GM12878 (cell line): ENCODE measurements at regions not wholly inside any gene's neighbourhood (a gene's known extent, or its start where the extent isn't known, plus 50 kb on each side); places are given as distances from the start of the nearest gene placed in this dataset.

Source experiments
- ATAC-seq: fragments of 200-7000 bp; cut with Tn5 transposase; 3 replicates; pipeline ENCODE4 v1.9.1; 2020; ENCODE audit warnings: mild to moderate bottlenecking, moderate library complexity
- BruUV-seq: library from RNA; stranded (reverse); fragments of 400-500 nt; replicated peaks from 2 replicates; lab custom pipeline; 2021; lab: Mats Ljungman, UMichigan
- CTCF ChIA-PET: fragments of 300-600 bp; sonication (Branson Sonifier 250); formaldehyde crosslinking; extraction: SDS; loops from one replicate; lab custom pipeline; 2021; ENCODE audit warnings: inconsistent platforms; lab: Yijun Ruan, JAX
- POLR2A ChIA-PET: fragments of 350-600 bp; formaldehyde crosslinking; extraction: SDS; loops from one replicate; lab custom pipeline; 2021; ENCODE audit warnings: inconsistent platforms; lab: Charles Lee
- RAD21 ChIA-PET: fragments of 300-600 bp; sonication (Branson Sonifier 250); formaldehyde crosslinking; loops from one replicate; lab custom pipeline; 2023; ENCODE audit warnings: antibody characterized with exemption; ENCODE audit not compliant: unreplicated experiment; lab: Charles Lee
- SMC1A ChIA-PET: fragments of 300-600 bp; sonication (Branson Sonifier 250); formaldehyde crosslinking; loops from one replicate; lab custom pipeline; 2023; ENCODE audit not compliant: unreplicated experiment, uncharacterized antibody; lab: Charles Lee
- DNase-seq: peaks from one replicate; pipeline ENCODE4 v3.0.0-alpha.2; 2011; ENCODE audit warnings: low read depth, low spot score
- FAIRE-seq: peaks from 3 replicates; lab custom pipeline; 2011; peaks lifted over from hg19 to GRCh38; lab: Jason Lieb, UNC
- H2AFZ ChIP-seq: 2 replicates; pipeline ENCODE4 v1.6.0; 2011; ENCODE audit warnings: low read depth, low read length, control low read depth; ENCODE audit not compliant: control insufficient read depth
- H3K27ac ChIP-seq: 2 replicates; pipeline ENCODE4 v1.5.1; 2011; ENCODE audit warnings: control low read depth; ENCODE audit not compliant: control insufficient read depth, insufficient read depth
- H3K27me3 ChIP-seq, 2 experiments: replicated peaks in 1 of 2; 2 replicates each; pipeline versions ENCODE4 v1.6.0 to v1.6.1; 2011; ENCODE audit warnings: low read length in 1 of 2; ENCODE audit not compliant: control insufficient read depth in 2 of 2, insufficient read depth in 2 of 2
- H3K36me3 ChIP-seq, 2 experiments: 2 replicates each; pipeline ENCODE4 v1.5.1; 2011; ENCODE audit warnings: low read length in 1 of 2; ENCODE audit not compliant: control insufficient read depth in 2 of 2, insufficient read depth in 2 of 2
- H3K4me1 ChIP-seq: 2 replicates; pipeline ENCODE4 v1.6.1; 2011; ENCODE audit warnings: mild to moderate bottlenecking, low read length, moderate library complexity, mixed read lengths; ENCODE audit not compliant: control insufficient read depth, insufficient read depth
- H3K4me2 ChIP-seq: 2 replicates; pipeline ENCODE4 v1.6.0; 2011; ENCODE audit warnings: control low read depth; ENCODE audit not compliant: control insufficient read depth, insufficient read depth
- H3K4me3 ChIP-seq: fragments of 200-600 bp; sonication (generic); 2 replicates; pipeline ENCODE4 v1.5.1; 2016
- H3K79me2 ChIP-seq: 2 replicates; pipeline ENCODE4 v1.6.0; 2011; ENCODE audit warnings: low read length; ENCODE audit not compliant: control insufficient read depth, insufficient read depth
- H3K9ac ChIP-seq: 2 replicates; pipeline ENCODE4 v1.8.0; 2011; ENCODE audit warnings: low read length, control low read depth, mixed read lengths; ENCODE audit not compliant: control insufficient read depth, insufficient read depth
- H3K9me3 ChIP-seq: replicated peaks from 3 replicates; pipeline ENCODE4 v1.5.1; 2011; ENCODE audit warnings: mild to moderate bottlenecking, low read length; ENCODE audit not compliant: control insufficient read depth, insufficient read depth
- H4K20me1 ChIP-seq: 2 replicates; pipeline ENCODE4 v1.6.0; 2011; ENCODE audit not compliant: control insufficient read depth, insufficient read depth
- ATF7 ChIP-seq: fragments of 450-650 bp; IDR thresholded peaks from 2 replicates; pipeline ENCODE4 v1.6.1; 2016; ENCODE audit warnings: low read depth, mild to moderate bottlenecking
- BMI1 ChIP-seq: fragments of 450-650 bp; IDR thresholded peaks from 2 replicates; pipeline ENCODE4 v1.6.1; 2016; ENCODE audit warnings: mild to moderate bottlenecking, moderate library complexity, borderline replicate concordance
- CBX5 ChIP-seq: sonication (generic); IDR thresholded peaks from 2 replicates; pipeline ENCODE4 v1.6.1; 2016; ENCODE audit warnings: low read depth, moderate library complexity, mild to moderate bottlenecking, inconsistent platforms
- CREB1 ChIP-seq: IDR thresholded peaks from 2 replicates; pipeline ENCODE4 v1.6.1; 2012; ENCODE audit warnings: low read depth, mild to moderate bottlenecking, inconsistent platforms
- EZH2 ChIP-seq: IDR thresholded peaks from 2 replicates; pipeline ENCODE4 v1.6.1; 2012; ENCODE audit warnings: low read depth, mild to moderate bottlenecking, control low read depth, inconsistent platforms, low read length, borderline replicate concordance; ENCODE audit not compliant: control insufficient read depth
- FOXK2 ChIP-seq: fragments of 450-650 bp; IDR thresholded peaks from 2 replicates; pipeline ENCODE4 v1.6.1; 2017; ENCODE audit warnings: mild to moderate bottlenecking, moderate library complexity
- KAT2A ChIP-seq: conservative IDR thresholded peaks from 2 replicates; pipeline ENCODE4 v1.6.1; 2011; ENCODE audit warnings: low read depth, low read length; ENCODE audit not compliant: control insufficient read depth
- MEF2B ChIP-seq: fragments of 450-650 bp; IDR thresholded peaks from 2 replicates; pipeline ENCODE4 v1.6.1; 2018; ENCODE audit warnings: mild to moderate bottlenecking, moderate library complexity; ENCODE audit not compliant: partially characterized antibody, poor library complexity, severe bottlenecking
- RAD51 ChIP-seq: fragments of 450-650 bp; IDR thresholded peaks from 2 replicates; pipeline ENCODE4 v1.6.1; 2016; ENCODE audit warnings: moderate library complexity, mild to moderate bottlenecking, inconsistent platforms
- TAF1 ChIP-seq: IDR thresholded peaks from 2 replicates; pipeline ENCODE4 v1.6.1; 2011; ENCODE audit warnings: mild to moderate bottlenecking, low read depth, low read length, borderline replicate concordance
- TCF7 ChIP-seq: IDR thresholded peaks from 2 replicates; pipeline ENCODE4 v1.6.1; 2014; ENCODE audit warnings: antibody characterized with exemption, borderline replicate concordance
- ZSCAN29 ChIP-seq: fragments of 450-650 bp; IDR thresholded peaks from 2 replicates; pipeline ENCODE4 v1.6.1; 2017; ENCODE audit warnings: mild to moderate bottlenecking, moderate library complexity
- WGBS: methylation state at CpG from one replicate; pipeline ENCODE4 v1.1.6; 2016; ENCODE audit warnings: low lambda C conversion rate; ENCODE audit not compliant: insufficient replicate concordance, insufficient coverage; ENCODE audit errors: missing lambda C conversion rate; 5-methylcytosine and 5-hydroxymethylcytosine counted together
- in situ Hi-C: fragments of 300-500 bp; cut with MboI; formaldehyde crosslinking; loops from 9 replicates; pipeline ENCODE4 v1.14.3; 2018; ENCODE audit warnings: mixed read lengths
- intact Hi-C: fragments of 100-400 bp; cut with micrococcal nuclease; formaldehyde crosslinking; loops from one replicate; pipeline ENCODE4 v1.14.2; 2022; ENCODE audit not compliant: unreplicated experiment
- TF ChIP-seq, protein P1 (sequence below): IDR thresholded peaks from 2 replicates; pipeline ENCODE4 v1.6.1; 2011; ENCODE audit warnings: low read depth, low read length, improper control_type of control experiment, borderline replicate concordance
- TF ChIP-seq, protein P2 (sequence below): fragments of 450-650 bp; IDR thresholded peaks from 2 replicates; pipeline ENCODE4 v1.6.1; 2017; ENCODE audit warnings: mild to moderate bottlenecking, moderate library complexity
- TF ChIP-seq, protein P3 (sequence below): fragments of 450-650 bp; IDR thresholded peaks from 2 replicates; pipeline ENCODE4 v1.6.1; 2017; ENCODE audit warnings: borderline replicate concordance
- TF ChIP-seq, protein P4 (sequence below): fragments of 450-650 bp; IDR thresholded peaks from 2 replicates; pipeline ENCODE4 v1.6.1; 2017; ENCODE audit warnings: low read depth, mild to moderate bottlenecking, moderate library complexity

DNA sequence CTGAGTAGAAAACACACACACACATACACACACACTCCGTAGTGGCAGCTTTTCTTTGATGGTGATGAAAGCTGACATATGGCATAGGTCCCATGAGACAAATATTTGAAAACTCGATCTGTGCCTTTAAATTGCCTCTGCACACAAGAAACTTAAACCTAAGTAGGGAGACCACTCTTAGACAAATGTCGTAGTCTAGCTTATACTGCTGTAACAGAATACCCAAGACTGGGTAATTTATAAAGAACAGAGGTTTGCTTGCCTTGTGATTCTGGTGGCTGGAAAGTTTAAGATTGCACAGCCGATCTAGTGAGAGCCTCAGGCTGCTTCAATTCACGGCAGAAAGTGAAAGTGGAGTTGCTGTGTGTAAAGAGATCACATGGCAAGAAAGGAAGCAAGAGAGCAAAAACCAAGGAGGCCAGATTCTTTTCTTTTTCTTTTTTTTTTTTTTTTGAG, 489.4 kb upstream of the SORCS1 start:
- H4K20me1 ChIP-seq = no peaks in the 10 kb centered on the region
- ChIA-PET CTCF (interaction anchor here (0.8 to 1.5 kb wide), 2 partner anchors 32 to 119 kb away, joined by 3 read pairs; no protein-coding TSS in a partner anchor), RAD21 (interaction anchor here (0.5 to 1.9 kb wide), 5 partner anchors 35 to 551 kb away, joined by 3 to 7 read pairs (median 5); no protein-coding TSS in a partner anchor), SMC1A (interaction anchor here (1.0 to 3.0 kb wide), 9 partner anchors 18 to 244 kb away, joined by 3 to 10 read pairs (median 4); no protein-coding TSS in a partner anchor), POLR2A (interaction anchor here (0.6 to 0.9 kb wide), 3 partner anchors 13 to 435 kb away, joined by 3 to 4 read pairs (median 3); no protein-coding TSS in a partner anchor)
- in situ Hi-C loops (no loop called here), intact Hi-C loops (loop anchor here (5.0 kb wide), 1 partner anchor 237 kb away; no protein-coding TSS in a partner anchor)
- peak overlapping the region; percentile 93 for H2AFZ ChIP-seq
- H3K27ac ChIP-seq = peak overlapping the region; percentile 41
- DNase-seq (peak; percentile 37), ATAC-seq (peak; percentile 88), FAIRE-seq (peak; percentile 44)
- H3K4me3 ChIP-seq = peak overlapping the region; percentile 62
- WGBS = 0% methylated on average over 5 of the region's 5 CpGs
- 0 out of 2 replicates have a peak, but pooled peaks cover 6% of the 10 kb centered on the region for H3K4me1 ChIP-seq
- BruUV-seq = no TSS peak
- no peaks in the 10 kb centered on the region for H3K36me3 ChIP-seq
- H3K4me2 ChIP-seq = peak overlapping the region; percentile 78
- H3K79me2 ChIP-seq = no peaks in the 10 kb centered on the region
- no peaks in the 10 kb centered on the region for H3K9me3 ChIP-seq
- H3K27me3 ChIP-seq = no peaks in the 10 kb centered on the region
- H3K9ac ChIP-seq = peak overlapping the region; percentile 39; the same call in 1 of the 2 replicates
- TF ChIP-seq TAF1 (peak; percentile 39; the same call in 1 of the 2 replicates), ATF7 (peak; percentile 20; the same call in 1 of the 2 replicates), MEF2B (peak; percentile 81), RAD51 (peak; percentile 78), BMI1 (no peak), EZH2 (no peak), KAT2A (no peak), TCF7 (peak; percentile 25; the same call in 1 of the 2 replicates), CBX5 (peak; percentile 80; the same call in 1 of the 2 replicates), FOXK2 (no peak), CREB1 (no peak), ZSCAN29 (no peak)
- TF ChIP-seq, protein P1, sequence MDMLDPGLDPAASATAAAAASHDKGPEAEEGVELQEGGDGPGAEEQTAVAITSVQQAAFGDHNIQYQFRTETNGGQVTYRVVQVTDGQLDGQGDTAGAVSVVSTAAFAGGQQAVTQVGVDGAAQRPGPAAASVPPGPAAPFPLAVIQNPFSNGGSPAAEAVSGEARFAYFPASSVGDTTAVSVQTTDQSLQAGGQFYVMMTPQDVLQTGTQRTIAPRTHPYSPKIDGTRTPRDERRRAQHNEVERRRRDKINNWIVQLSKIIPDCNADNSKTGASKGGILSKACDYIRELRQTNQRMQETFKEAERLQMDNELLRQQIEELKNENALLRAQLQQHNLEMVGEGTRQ = peak; percentile 21; the same call in 1 of the 2 replicates
- TF ChIP-seq, protein P2, sequence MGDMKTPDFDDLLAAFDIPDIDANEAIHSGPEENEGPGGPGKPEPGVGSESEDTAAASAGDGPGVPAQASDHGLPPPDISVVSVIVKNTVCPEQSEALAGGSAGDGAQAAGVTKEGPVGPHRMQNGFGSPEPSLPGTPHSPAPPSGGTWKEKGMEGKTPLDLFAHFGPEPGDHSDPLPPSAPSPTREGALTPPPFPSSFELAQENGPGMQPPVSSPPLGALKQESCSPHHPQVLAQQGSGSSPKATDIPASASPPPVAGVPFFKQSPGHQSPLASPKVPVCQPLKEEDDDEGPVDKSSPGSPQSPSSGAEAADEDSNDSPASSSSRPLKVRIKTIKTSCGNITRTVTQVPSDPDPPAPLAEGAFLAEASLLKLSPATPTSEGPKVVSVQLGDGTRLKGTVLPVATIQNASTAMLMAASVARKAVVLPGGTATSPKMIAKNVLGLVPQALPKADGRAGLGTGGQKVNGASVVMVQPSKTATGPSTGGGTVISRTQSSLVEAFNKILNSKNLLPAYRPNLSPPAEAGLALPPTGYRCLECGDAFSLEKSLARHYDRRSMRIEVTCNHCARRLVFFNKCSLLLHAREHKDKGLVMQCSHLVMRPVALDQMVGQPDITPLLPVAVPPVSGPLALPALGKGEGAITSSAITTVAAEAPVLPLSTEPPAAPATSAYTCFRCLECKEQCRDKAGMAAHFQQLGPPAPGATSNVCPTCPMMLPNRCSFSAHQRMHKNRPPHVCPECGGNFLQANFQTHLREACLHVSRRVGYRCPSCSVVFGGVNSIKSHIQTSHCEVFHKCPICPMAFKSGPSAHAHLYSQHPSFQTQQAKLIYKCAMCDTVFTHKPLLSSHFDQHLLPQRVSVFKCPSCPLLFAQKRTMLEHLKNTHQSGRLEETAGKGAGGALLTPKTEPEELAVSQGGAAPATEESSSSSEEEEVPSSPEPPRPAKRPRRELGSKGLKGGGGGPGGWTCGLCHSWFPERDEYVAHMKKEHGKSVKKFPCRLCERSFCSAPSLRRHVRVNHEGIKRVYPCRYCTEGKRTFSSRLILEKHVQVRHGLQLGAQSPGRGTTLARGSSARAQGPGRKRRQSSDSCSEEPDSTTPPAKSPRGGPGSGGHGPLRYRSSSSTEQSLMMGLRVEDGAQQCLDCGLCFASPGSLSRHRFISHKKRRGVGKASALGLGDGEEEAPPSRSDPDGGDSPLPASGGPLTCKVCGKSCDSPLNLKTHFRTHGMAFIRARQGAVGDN = peak; percentile 54
- TF ChIP-seq, protein P3, sequence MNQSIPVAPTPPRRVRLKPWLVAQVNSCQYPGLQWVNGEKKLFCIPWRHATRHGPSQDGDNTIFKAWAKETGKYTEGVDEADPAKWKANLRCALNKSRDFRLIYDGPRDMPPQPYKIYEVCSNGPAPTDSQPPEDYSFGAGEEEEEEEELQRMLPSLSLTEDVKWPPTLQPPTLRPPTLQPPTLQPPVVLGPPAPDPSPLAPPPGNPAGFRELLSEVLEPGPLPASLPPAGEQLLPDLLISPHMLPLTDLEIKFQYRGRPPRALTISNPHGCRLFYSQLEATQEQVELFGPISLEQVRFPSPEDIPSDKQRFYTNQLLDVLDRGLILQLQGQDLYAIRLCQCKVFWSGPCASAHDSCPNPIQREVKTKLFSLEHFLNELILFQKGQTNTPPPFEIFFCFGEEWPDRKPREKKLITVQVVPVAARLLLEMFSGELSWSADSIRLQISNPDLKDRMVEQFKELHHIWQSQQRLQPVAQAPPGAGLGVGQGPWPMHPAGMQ = no peak
- TF ChIP-seq, protein P4, sequence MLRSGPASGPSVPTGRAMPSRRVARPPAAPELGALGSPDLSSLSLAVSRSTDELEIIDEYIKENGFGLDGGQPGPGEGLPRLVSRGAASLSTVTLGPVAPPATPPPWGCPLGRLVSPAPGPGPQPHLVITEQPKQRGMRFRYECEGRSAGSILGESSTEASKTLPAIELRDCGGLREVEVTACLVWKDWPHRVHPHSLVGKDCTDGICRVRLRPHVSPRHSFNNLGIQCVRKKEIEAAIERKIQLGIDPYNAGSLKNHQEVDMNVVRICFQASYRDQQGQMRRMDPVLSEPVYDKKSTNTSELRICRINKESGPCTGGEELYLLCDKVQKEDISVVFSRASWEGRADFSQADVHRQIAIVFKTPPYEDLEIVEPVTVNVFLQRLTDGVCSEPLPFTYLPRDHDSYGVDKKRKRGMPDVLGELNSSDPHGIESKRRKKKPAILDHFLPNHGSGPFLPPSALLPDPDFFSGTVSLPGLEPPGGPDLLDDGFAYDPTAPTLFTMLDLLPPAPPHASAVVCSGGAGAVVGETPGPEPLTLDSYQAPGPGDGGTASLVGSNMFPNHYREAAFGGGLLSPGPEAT = peak; percentile 58; the same call in 1 of the 2 replicates
